ENCODE measurements at regions not wholly inside any gene's neighbourhood (a gene's known extent, or its start where the extent isn't known, plus 50 kb on each side); places are given as distances from the start of the nearest gene placed in this dataset.

DNA sequence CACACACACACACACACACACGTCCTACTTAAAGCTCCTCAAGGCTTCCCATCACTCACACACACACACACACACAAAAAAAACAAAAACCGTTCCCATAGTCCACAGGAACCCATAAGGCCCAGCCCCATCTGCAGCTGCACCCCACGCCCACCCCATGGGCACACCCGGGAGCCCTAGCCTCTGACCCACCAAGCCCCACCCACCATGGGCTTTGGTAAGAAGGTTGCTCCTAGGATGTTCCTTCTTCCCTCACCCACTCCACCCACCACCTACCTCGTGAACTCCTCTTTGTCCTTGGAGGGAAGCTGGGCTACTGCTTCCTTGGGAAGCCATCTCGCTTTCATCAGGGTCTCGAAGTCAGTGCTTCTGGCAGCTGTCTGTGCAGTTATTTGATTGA, 115.1 kb downstream of the TPRA1 start:
- Histone ChIP-seq H3K4me3 (IDR thresholded peaks at IDR 0.05; ENCODE audit: insufficient read depth, low read depth, low read length) (no peak overlapping the region), H2AFZ (ENCODE audit: low read depth) (no peak overlapping the region), H3K4me1 (ENCODE audit: low read depth, poor library complexity, severe bottlenecking) (no peaks in the 10 kb centered on the region), H3K9ac (no peak overlapping the region), H4K20me1 (ENCODE audit: insufficient read depth) (no peaks in the 10 kb centered on the region), H3K36me3 (ENCODE audit: insufficient read depth) (no peaks in the 10 kb centered on the region), H3K27ac (no peak overlapping the region), H3K79me2 (ENCODE audit: insufficient read depth, low read depth) (no peaks in the 10 kb centered on the region), H3K4me2 (no peak overlapping the region), H3K27me3 (ENCODE audit: insufficient read depth, low read depth) (no peaks in the 10 kb centered on the region)
- TF ChIP-seq, protein P1, sequence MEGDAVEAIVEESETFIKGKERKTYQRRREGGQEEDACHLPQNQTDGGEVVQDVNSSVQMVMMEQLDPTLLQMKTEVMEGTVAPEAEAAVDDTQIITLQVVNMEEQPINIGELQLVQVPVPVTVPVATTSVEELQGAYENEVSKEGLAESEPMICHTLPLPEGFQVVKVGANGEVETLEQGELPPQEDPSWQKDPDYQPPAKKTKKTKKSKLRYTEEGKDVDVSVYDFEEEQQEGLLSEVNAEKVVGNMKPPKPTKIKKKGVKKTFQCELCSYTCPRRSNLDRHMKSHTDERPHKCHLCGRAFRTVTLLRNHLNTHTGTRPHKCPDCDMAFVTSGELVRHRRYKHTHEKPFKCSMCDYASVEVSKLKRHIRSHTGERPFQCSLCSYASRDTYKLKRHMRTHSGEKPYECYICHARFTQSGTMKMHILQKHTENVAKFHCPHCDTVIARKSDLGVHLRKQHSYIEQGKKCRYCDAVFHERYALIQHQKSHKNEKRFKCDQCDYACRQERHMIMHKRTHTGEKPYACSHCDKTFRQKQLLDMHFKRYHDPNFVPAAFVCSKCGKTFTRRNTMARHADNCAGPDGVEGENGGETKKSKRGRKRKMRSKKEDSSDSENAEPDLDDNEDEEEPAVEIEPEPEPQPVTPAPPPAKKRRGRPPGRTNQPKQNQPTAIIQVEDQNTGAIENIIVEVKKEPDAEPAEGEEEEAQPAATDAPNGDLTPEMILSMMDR (conservative IDR thresholded peaks at IDR 0.05; ENCODE audit: low read depth, low read length), result no peak

- H3K27me3 ChIP-seq (ENCODE audit: insufficient read depth, low read depth), result no peaks in the 10 kb centered on the region
- no peak overlapping the region for H3K4me3 ChIP-seq (IDR thresholded peaks at IDR 0.05; ENCODE audit: insufficient read depth, low read depth, low read length)
- no peaks in the 10 kb centered on the region for H4K20me1 ChIP-seq (ENCODE audit: insufficient read depth)
- no peaks in the 10 kb centered on the region for H3K4me1 ChIP-seq (ENCODE audit: low read depth, poor library complexity, severe bottlenecking)
- no peak overlapping the region for H2AFZ ChIP-seq (ENCODE audit: low read depth)
- TF ChIP-seq, protein P1 (conservative IDR thresholded peaks at IDR 0.05; ENCODE audit: low read depth, low read length), result peak; percentile 40; the same call in 1 of the 2 replicates
- H3K27ac ChIP-seq, result no peak overlapping the region
- H3K9ac ChIP-seq, result no peak overlapping the region
- no peaks in the 10 kb centered on the region for H3K79me2 ChIP-seq (ENCODE audit: insufficient read depth, low read depth)
- no peaks in the 10 kb centered on the region for H3K36me3 ChIP-seq (ENCODE audit: insufficient read depth)
- no peak overlapping the region for H3K4me2 ChIP-seq
Observed at GRCh38 chr3:127473244-127474024, 117.1 kb downstream of the TPRA1 start.

- no peak overlapping the region for H3K9ac ChIP-seq
- no peak overlapping the region for H2AFZ ChIP-seq (ENCODE audit: low read depth)
- no peaks in the 10 kb centered on the region for H4K20me1 ChIP-seq (ENCODE audit: insufficient read depth)
- no peaks in the 10 kb centered on the region for H3K4me1 ChIP-seq (ENCODE audit: low read depth, poor library complexity, severe bottlenecking)
- no peaks in the 10 kb centered on the region for H3K36me3 ChIP-seq (ENCODE audit: insufficient read depth)
- TF ChIP-seq, protein P1 (conservative IDR thresholded peaks at IDR 0.05; ENCODE audit: low read depth, low read length), result no peak
- H3K27me3 ChIP-seq (ENCODE audit: insufficient read depth, low read depth), result no peaks in the 10 kb centered on the region
- H3K27ac ChIP-seq, result no peak overlapping the region
- no peak overlapping the region for H3K4me3 ChIP-seq (IDR thresholded peaks at IDR 0.05; ENCODE audit: insufficient read depth, low read depth, low read length)
- no peak overlapping the region for H3K4me2 ChIP-seq
- H3K79me2 ChIP-seq (ENCODE audit: insufficient read depth, low read depth), result no peaks in the 10 kb centered on the region
Observed at GRCh38 chr3:127472506-127472905, 118.0 kb downstream of the TPRA1 start.

GRCh38 chr3:127471142-127471541, 119.4 kb downstream of the TPRA1 start:
- TF ChIP-seq, protein P1 (conservative IDR thresholded peaks at IDR 0.05; ENCODE audit: low read depth, low read length), result no peak
- no peaks in the 10 kb centered on the region for H3K36me3 ChIP-seq (ENCODE audit: insufficient read depth)
- H3K79me2 ChIP-seq (ENCODE audit: insufficient read depth, low read depth), result no peaks in the 10 kb centered on the region
- no peaks in the 10 kb centered on the region for H3K27me3 ChIP-seq (ENCODE audit: insufficient read depth, low read depth)
- H2AFZ ChIP-seq (ENCODE audit: low read depth), result no peak overlapping the region
- no peak overlapping the region for H3K4me2 ChIP-seq
- no peaks in the 10 kb centered on the region for H3K4me1 ChIP-seq (ENCODE audit: low read depth, poor library complexity, severe bottlenecking)
- no peak overlapping the region for H3K4me3 ChIP-seq (IDR thresholded peaks at IDR 0.05; ENCODE audit: insufficient read depth, low read depth, low read length)
- no peak overlapping the region for H3K9ac ChIP-seq
- H4K20me1 ChIP-seq (ENCODE audit: insufficient read depth), result no peaks in the 10 kb centered on the region
- no peak overlapping the region for H3K27ac ChIP-seq
